Activated naive CD4-positive, alpha-beta T cell treated with anti-CD3 and anti-CD28 coated beads, Interleukin-2, amount 50 U/mL, for 72 hours (primary cell): ENCODE measurements at regions not wholly inside any gene's neighbourhood (a gene's known extent, or its start where the extent isn't known, plus 50 kb on each side); places are given as distances from the start of the nearest gene placed in this dataset.
"Not testable (repeated sequence)": the region's sequence is repeated elsewhere in the genome, so short reads cannot be mapped to it uniquely, and the experiment has no call there.

Experiments
- ATAC-seq, 2 donors: fragments of 150-1000 bp; cut with Tn5 transposase; 2 replicates each; pipeline ENCODE4 v1.10.0; 2021; ENCODE audit warnings: mild to moderate bottlenecking in 2 of 2, moderate library complexity in 2 of 2
- DNase-seq, 2 donors: peaks; one replicate each; pipeline ENCODE4 v3.0.0; 2021 to 2022; ENCODE audit warnings: low spot score in 2 of 2
- H3K27ac Mint-ChIP-seq, 2 donors: one replicate each; pipeline ENCODE4 v1.8.0; 2022; ENCODE audit warnings: mild to moderate bottlenecking in 2 of 2, mixed read lengths in 2 of 2
- H3K36me3 Mint-ChIP-seq, 2 donors: one replicate each; pipeline ENCODE4 v1.8.0; 2022; ENCODE audit warnings: mixed read lengths in 2 of 2
- H3K9me3 Mint-ChIP-seq, 2 donors: one replicate each; pipeline ENCODE4 v1.8.0; 2022; ENCODE audit warnings: mixed read lengths in 2 of 2

DNA sequence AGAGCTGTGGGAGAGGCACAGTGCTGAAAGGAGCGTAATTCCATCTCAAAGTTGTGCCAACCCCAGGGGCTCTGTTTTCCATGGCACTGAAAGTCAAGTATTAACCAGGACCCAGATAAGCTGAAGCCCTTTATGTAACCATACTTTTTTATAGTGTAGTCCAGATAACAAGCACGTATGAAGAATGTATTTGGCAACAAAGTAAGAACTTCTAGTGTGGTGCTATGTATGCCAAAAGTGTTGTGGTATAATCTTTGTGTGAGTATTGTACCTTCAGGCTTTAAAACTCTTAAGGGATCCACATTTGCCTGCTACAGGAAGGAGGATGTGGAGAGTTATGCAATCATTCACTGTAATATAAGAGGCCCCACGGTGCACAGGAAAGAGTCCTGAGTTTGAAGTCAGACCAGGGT lies 129.4 kb downstream of the IBTK start:
- no peaks in the 10 kb centered on the region for H3K9me3 Mint-ChIP-seq
- DNase-seq (no peak), ATAC-seq (no peak)
- H3K36me3 Mint-ChIP-seq = no peaks in the 10 kb centered on the region
- H3K27ac Mint-ChIP-seq = no peak overlapping the region

DNA sequence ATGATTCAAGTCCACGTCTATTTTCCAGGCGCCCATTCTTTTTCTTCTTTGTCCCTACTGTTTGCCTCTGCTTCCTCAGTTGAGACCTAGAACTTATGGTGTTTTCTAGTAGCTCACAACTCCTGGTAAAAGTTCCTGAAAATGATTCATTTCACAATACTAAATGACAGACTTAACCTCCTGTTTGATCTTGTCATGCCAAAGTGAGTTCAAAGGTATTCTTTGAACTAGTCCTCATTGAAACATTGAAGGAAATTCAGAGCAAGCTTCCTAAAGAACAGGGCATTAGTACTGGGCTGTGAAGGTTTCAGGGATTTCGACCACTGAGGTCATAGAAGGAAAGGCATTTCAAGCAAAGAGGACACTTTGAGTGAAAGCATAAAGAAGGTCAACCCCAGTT lies 132.8 kb downstream of the IBTK start:
- Mint-ChIP-seq H3K27ac (no peak overlapping the region), H3K9me3 (no peaks in the 10 kb centered on the region), H3K36me3 (no peaks in the 10 kb centered on the region)
- no peak for DNase-seq
- no peak for ATAC-seq

DNA sequence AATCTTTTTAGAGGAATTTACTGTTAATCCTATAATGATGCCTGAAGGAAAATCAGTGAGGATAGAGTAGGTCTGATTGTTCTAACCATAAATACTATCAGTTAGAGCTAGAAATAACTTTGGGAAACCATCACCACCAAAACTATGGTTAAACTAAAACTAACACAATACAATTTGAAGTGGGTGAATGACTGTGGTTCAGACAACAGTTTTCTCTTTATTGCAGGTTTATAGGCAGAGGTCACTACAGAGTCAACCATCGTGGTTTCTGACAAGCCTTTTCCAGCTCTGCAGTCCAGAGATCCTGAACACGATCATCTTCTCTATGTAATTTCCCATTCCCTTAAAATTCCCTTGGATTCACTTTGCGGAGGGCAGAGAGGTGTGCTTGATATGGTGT lies 134.3 kb downstream of the IBTK start:
- Mint-ChIP-seq H3K27ac (no peak overlapping the region), H3K36me3 (peaks cover 0 to 7% of the 10 kb centered on the region in 2 donors), H3K9me3 (peaks cover 0 to 7% of the 10 kb centered on the region in 2 donors)
- DNase-seq (no peak), ATAC-seq (no peak)

DNA sequence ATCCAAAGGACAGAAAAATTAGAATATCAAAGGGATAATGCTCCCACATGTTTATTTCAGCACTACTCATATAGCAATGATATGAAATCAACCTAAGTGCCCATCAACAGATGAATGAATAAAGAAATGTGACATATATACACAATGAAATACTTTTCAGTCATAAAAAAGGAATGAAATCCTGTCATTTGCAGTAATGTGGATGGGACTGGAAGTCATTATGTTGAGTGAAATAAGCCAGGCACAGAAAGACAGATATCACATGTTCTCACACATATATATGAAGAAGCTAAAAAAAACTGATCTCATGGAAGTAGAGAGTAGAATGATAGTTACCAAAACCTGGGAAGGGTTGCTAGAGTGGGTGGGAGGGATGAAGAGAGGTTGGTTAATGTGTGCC lies 135.7 kb downstream of the IBTK start:
- H3K9me3 Mint-ChIP-seq = peaks cover 0 to 7% of the 10 kb centered on the region in 2 donors
- H3K27ac Mint-ChIP-seq = no peak overlapping the region
- no peak for DNase-seq
- peaks cover 0 to 7% of the 10 kb centered on the region in 2 donors for H3K36me3 Mint-ChIP-seq
- no peak for ATAC-seq

DNA sequence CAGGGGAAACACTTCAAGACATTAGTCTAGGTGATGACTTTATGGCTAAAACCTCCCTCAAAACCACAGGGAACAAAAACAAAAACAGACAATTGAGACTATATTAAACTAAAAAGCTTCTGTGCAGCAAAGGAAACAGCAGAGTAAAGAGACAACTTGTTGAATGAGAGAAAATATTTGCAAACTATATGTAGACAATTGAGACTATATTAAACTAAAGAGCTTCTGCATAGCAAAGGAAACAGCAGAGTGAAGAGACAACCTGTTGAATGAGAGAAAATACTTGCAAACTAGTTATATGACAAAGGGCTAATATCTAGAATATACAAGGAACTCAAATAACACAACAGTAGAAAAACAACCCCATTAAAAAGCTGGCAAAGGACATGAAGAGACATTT lies 136.4 kb downstream of the IBTK start:
- ATAC-seq (no peak), DNase-seq (no peak)
- H3K36me3 Mint-ChIP-seq = peaks cover 0 to 7% of the 10 kb centered on the region in 2 donors
- peaks cover 0 to 7% of the 10 kb centered on the region in 2 donors for H3K9me3 Mint-ChIP-seq
- no peak overlapping the region for H3K27ac Mint-ChIP-seq

DNA sequence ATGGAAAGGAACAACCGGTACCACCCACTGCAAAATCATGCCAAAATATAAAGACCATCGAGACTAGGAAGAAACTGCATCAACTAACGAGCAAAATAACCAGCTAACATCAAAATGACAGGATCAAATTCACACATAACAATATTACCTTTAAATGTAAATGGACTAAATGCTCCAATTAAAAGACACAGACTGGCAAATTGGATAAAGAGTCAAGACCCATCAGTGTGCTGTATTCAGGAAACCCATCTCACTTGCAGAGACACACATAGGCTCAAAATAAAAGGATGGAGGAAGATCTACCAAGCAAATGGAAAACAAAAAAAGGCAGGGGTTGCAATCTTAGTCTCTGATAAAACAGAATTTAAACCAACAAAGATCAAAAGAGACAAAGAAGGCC lies 144.4 kb downstream of the IBTK start:
- not testable (repeated sequence) for DNase-seq, H3K36me3 Mint-ChIP-seq, H3K9me3 Mint-ChIP-seq, H3K27ac Mint-ChIP-seq, ATAC-seq

- ATAC-seq, DNase-seq, H3K27ac Mint-ChIP-seq, H3K9me3 Mint-ChIP-seq, H3K36me3 Mint-ChIP-seq: not testable (repeated sequence)
Measured at GRCh38 chr6:82101374-82102114, 146.0 kb downstream of the IBTK start.

DNA sequence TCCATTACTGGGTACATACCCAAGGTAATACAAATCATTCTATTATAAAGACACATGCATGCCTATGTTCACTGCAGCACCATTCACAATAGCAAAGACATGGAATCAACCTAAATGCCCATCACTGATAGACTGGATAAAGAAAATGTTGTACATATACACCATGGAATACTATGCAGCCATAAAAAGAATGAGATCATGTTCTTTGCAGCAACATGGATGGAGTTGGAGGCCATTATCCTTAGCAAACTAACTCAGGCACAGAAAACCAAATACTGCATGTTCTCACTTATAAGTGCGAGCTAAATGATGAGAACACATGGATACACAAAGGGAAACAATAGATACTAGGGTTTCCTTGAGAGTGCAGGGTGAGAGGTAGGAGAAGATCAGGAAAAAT lies 146.8 kb downstream of the IBTK start:
- not testable (repeated sequence) for H3K36me3 Mint-ChIP-seq, ATAC-seq, DNase-seq, H3K27ac Mint-ChIP-seq, H3K9me3 Mint-ChIP-seq

DNA sequence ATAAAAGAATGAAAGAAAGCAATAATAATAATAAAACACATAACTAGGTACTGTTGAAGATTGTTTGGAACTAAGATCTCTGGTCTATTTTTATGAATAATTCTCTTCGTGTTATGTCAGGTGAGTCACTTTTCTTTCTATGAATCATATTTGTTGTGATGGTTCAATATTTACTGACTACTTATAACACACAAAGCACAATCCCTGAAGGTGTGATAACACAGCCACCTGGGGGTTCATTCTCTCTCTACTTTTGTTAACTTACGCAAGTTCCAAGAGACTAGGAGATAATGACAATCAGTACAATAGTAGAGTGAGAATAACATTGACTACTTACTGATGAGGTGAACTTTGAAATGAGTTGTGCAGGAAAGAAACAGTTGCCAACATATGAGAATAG lies 149.9 kb downstream of the IBTK start:
- DNase-seq (no peak), ATAC-seq (no peak)
- H3K27ac Mint-ChIP-seq = no peak overlapping the region
- H3K9me3 Mint-ChIP-seq = peaks cover 3 to 9% of the 10 kb centered on the region in 2 donors
- H3K36me3 Mint-ChIP-seq = no peaks in the 10 kb centered on the region

DNA sequence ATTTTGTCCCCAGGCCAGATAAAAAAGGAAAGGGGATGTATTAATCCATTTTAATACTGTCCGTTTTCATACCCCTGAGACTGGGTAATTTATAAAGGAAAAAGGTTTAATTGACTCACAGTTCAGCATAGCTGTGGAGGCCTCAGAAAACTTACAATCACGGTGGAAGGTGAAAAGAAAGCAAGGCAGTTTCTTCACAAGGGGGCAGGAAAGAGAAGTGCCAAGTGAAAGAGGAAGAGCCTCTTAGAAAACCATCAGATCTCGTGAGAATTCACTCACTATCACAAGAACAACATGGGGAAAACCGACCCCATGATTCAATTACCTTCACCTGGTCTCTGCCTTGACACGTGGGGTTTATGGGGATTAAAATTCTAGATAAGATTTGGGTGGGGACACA lies 152.5 kb downstream of the IBTK start:
- DNase-seq = no peak
- H3K27ac Mint-ChIP-seq = no peak overlapping the region
- H3K9me3 Mint-ChIP-seq = peaks cover 0 to 3% of the 10 kb centered on the region in 2 donors
- H3K36me3 Mint-ChIP-seq = no peaks in the 10 kb centered on the region
- no peak for ATAC-seq

GRCh38 chr6:82094166-82094806 lies 153.3 kb downstream of the IBTK start:
- Mint-ChIP-seq H3K27ac (no peak overlapping the region), H3K9me3 (peaks cover 0 to 3% of the 10 kb centered on the region in 2 donors), H3K36me3 (no peaks in the 10 kb centered on the region)
- DNase-seq (no peak), ATAC-seq (no peak)

- no peaks in the 10 kb centered on the region for H3K9me3 Mint-ChIP-seq
- no peak for DNase-seq
- H3K36me3 Mint-ChIP-seq = no peaks in the 10 kb centered on the region
- no peak overlapping the region for H3K27ac Mint-ChIP-seq
- ATAC-seq = no peak
Measured at GRCh38 chr6:82088978-82089771, 158.4 kb downstream of the IBTK start.

DNA sequence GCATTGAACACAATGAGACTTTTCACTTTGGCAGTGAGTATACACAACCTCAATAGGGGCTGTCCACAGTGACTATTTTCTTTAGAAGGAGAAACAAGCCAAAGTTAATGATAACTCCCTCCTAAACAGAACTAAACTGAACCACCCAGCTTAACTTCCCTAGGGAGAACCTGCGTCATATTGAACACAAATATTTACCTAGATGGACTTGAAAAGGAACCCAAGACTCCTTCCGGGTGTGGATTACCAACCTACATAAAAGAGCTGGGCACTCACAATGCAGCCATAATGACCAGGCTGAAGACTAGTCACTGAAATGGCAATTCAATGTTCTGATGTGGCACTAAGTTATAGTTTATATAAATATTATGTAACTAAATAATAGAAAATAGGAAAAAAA lies 160.6 kb downstream of the IBTK start:
- Mint-ChIP-seq H3K9me3 (no peaks in the 10 kb centered on the region), H3K27ac (no peak overlapping the region), H3K36me3 (no peaks in the 10 kb centered on the region)
- ATAC-seq (no peak), DNase-seq (no peak)

GRCh38 chr6:82085701-82086100 lies 161.8 kb downstream of the IBTK start:
- Mint-ChIP-seq H3K27ac (no peak overlapping the region), H3K36me3 (no peaks in the 10 kb centered on the region), H3K9me3 (no peaks in the 10 kb centered on the region)
- ATAC-seq (no peak), DNase-seq (no peak)

DNA sequence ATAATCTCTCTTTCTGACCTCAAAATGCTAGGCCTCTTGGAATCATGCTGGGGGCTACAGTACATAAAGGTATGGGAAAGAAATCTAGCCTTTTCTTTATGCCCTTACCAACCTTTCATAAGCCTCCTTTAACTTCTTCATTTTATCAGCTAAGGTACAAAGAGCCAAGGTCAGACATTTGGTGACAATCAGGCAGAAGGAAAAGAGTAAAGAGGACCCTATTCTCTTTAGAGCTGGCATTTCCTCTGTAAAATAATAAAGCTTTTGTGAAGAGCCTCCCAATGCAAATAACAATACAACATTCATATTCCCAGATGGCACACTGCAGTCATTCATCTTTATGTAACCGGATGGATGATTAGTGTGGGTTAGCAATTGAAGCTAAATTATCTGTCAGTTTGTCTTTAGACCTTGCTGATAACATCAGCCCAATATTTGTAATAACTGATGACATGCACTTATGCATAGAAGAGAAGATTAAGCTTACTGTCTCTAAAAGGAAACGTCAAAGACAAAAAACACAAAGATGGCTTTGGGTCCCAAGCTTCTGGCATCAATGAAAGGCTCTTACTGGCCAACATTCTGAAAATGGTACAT lies 163.1 kb downstream of the IBTK start:
- Mint-ChIP-seq H3K36me3 (no peaks in the 10 kb centered on the region), H3K27ac (no peak overlapping the region), H3K9me3 (peaks cover 0 to 2% of the 10 kb centered on the region in 2 donors)
- ATAC-seq (no peak), DNase-seq (no peak)

GRCh38 chr6:82083646-82084045 lies 163.9 kb downstream of the IBTK start:
- no peaks in the 10 kb centered on the region for H3K36me3 Mint-ChIP-seq
- H3K27ac Mint-ChIP-seq = no peak overlapping the region
- ATAC-seq = no peak
- no peak for DNase-seq
- H3K9me3 Mint-ChIP-seq = peaks cover 0 to 4% of the 10 kb centered on the region in 2 donors

DNA sequence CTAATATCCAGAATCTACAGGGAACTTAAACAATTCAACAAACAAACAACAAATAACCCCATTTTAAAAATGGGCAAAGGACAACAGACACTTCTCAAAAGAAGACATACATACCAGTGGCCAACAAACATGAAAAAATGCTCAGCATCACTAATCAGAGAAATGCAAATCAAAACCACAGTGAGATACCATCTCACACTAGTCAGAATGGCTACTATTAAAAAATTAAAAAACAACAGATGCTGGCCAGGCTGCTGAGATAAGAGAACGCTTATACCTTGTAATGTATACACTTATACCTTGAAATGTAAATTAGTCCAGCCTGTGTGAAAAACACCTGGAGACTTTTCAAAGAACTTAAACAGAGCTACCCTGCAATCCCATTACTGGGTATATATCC lies 166.8 kb downstream of the IBTK start:
- ATAC-seq = no peak
- Mint-ChIP-seq H3K27ac (no peak overlapping the region), H3K36me3 (no peaks in the 10 kb centered on the region)

More for the DNA sequence above, 166.8 kb downstream of the IBTK start:
- H3K9me3 Mint-ChIP-seq = peaks cover 0 to 4% of the 10 kb centered on the region in 2 donors
- DNase-seq = no peak
